T-cell (primary cell): ENCODE measurements at regions not wholly inside any gene's neighbourhood (a gene's known extent, or its start where the extent isn't known, plus 50 kb on each side); places are given as distances from the start of the nearest gene placed in this dataset.
"Not testable (repeated sequence)": the region's sequence is repeated elsewhere in the genome, so short reads cannot be mapped to it uniquely, and the experiment has no call there.

ENCODE experiments used
- ATAC-seq, 4 experiments: fragments of 200-7000 bp in 3 of 4; fragments of 150-1000 bp in 1 of 4; cut with Tn5 transposase; replicated peaks in 1 of 4; 1 replicate in 3 of 4; 2 replicates in 1 of 4; pipeline ENCODE4 v1.10.0; 2021; ENCODE audit warnings: moderate library complexity in 3 of 4, mild to moderate bottlenecking in 2 of 4, moderate number of reproducible peaks in 1 of 4
- CTCF ChIA-PET, 2 donors: fragments of 300-600 bp; sonication (Branson Sonifier 250); formaldehyde crosslinking; loops; one replicate each; lab custom pipeline; 2022; ENCODE audit warnings: antibody characterized with exemption in 2 of 2; lab: Charles Lee
- POLR2A ChIA-PET, 2 donors: fragments of 300-600 bp; sonication (Branson Sonifier 250); formaldehyde crosslinking; loops; one replicate each; lab custom pipeline; 2022; ENCODE audit warnings: antibody characterized with exemption in 2 of 2; lab: Charles Lee
- DNase-seq, 35 experiments: peaks; one replicate each; pipeline versions ENCODE4 v3.0.0 to v3.0.0-alpha.2; 2013 to 2023
- H3K27ac ChIP-seq: one replicate; pipeline ENCODE4 v1.5.1; 2013; ENCODE audit warnings: low read length
- H3K27me3 ChIP-seq, 2 experiments: replicated peaks in 1 of 2; 1 replicate in 1 of 2; 2 replicates in 1 of 2; pipeline versions ENCODE4 v1.6.1 to v1.7.0; 2013; ENCODE audit warnings: low read length in 1 of 2, mixed read lengths in 1 of 2; ENCODE audit not compliant: control insufficient read depth in 2 of 2, insufficient read depth in 2 of 2; ENCODE audit errors: extremely low read depth in 1 of 2
- H3K36me3 ChIP-seq, 2 donors: 1 replicate in 1 of 2; 2 replicates in 1 of 2; pipeline versions ENCODE4 v1.6.1 to v1.7.0; 2013; ENCODE audit warnings: low read length in 1 of 2; ENCODE audit not compliant: control insufficient read depth in 2 of 2, insufficient read depth in 1 of 2; ENCODE audit errors: extremely low read depth in 1 of 2
- H3K4me1 ChIP-seq, 2 experiments: 1 replicate in 1 of 2; 2 replicates in 1 of 2; pipeline versions ENCODE4 v1.6.1 to v1.7.0; 2013; ENCODE audit warnings: low read length in 2 of 2, mixed read lengths in 1 of 2; ENCODE audit not compliant: insufficient read depth in 2 of 2, control insufficient read depth in 1 of 2; ENCODE audit errors: extremely low read depth in 1 of 2
- H3K4me3 ChIP-seq, 2 donors: 1 replicate in 1 of 2; 2 replicates in 1 of 2; pipeline versions ENCODE4 v1.5.1 to v1.7.0; 2013; ENCODE audit warnings: mild to moderate bottlenecking in 2 of 2, low read length in 1 of 2, moderate library complexity in 1 of 2; ENCODE audit not compliant: control insufficient read depth in 1 of 2; ENCODE audit errors: extremely low read depth in 1 of 2
- H3K9me3 ChIP-seq: 2 replicates; pipeline ENCODE4 v1.7.0; 2013
- H3K27ac Mint-ChIP-seq, 2 donors: one replicate each; pipeline ENCODE4 v1.8.0; 2020 to 2021; ENCODE audit warnings: mild to moderate bottlenecking in 2 of 2, mixed read lengths in 2 of 2
- H3K27me3 Mint-ChIP-seq, 2 donors: one replicate each; pipeline ENCODE4 v1.8.0; 2021 to 2022; ENCODE audit warnings: mixed read lengths in 2 of 2
- H3K36me3 Mint-ChIP-seq: one replicate; pipeline ENCODE4 v1.8.0; 2021; ENCODE audit warnings: mixed read lengths
- H3K4me1 Mint-ChIP-seq, 3 donors: one replicate each; pipeline ENCODE4 v1.8.0; 2020 to 2022; ENCODE audit warnings: mixed read lengths in 3 of 3, mild to moderate bottlenecking in 1 of 3
- H3K4me3 Mint-ChIP-seq, 3 donors: one replicate each; pipeline ENCODE4 v1.8.0; 2020 to 2022; ENCODE audit warnings: mild to moderate bottlenecking in 3 of 3, mixed read lengths in 3 of 3, moderate library complexity in 3 of 3
- H3K9me3 Mint-ChIP-seq, 3 donors: one replicate each; pipeline ENCODE4 v1.8.0; 2020 to 2022; ENCODE audit warnings: mixed read lengths in 3 of 3
- WGBS: methylation state at CpG from one replicate; pipeline ENCODE4 v1.1.5; 2013; ENCODE audit warnings: missing lambda C conversion rate; ENCODE audit not compliant: insufficient coverage; 5-methylcytosine and 5-hydroxymethylcytosine counted together

GRCh38 chr6:115456848-115457247, 603.8 kb downstream of the FRK start:
- Mint-ChIP-seq H3K36me3 (no peaks in the 10 kb centered on the region), H3K4me1 (no peaks in the 10 kb centered on the region), H3K27me3 (no peaks in the 10 kb centered on the region), H3K9me3 (no peaks in the 10 kb centered on the region), H3K27ac (no peak overlapping the region), H3K4me3 (no peak overlapping the region)
- Histone ChIP-seq H3K27me3 (no peaks in the 10 kb centered on the region), H3K36me3 (no peaks in the 10 kb centered on the region), H3K9me3 (no peaks in the 10 kb centered on the region), H3K4me3 (no peak overlapping the region), H3K4me1 (no peaks in the 10 kb centered on the region), H3K27ac (no peak overlapping the region)
- ChIA-PET POLR2A (no interaction called here), CTCF (no interaction called here)
- DNase-seq (no peak), ATAC-seq (no peak)

- ChIA-PET CTCF (no interaction called here), POLR2A (no interaction called here)
- no peak for DNase-seq
- H3K4me1 ChIP-seq = no peaks in the 10 kb centered on the region
- 58% methylated on average over 2 of the region's 4 CpGs for WGBS
- H3K27ac ChIP-seq = no peak overlapping the region
- no peak overlapping the region for H3K4me3 ChIP-seq
- Mint-ChIP-seq H3K4me3 (no peak overlapping the region), H3K27ac (no peak overlapping the region), H3K9me3 (peaks cover 0 to 11% (median 8%) of the 10 kb centered on the region in 3 donors), H3K4me1 (no peaks in the 10 kb centered on the region), H3K27me3 (no peaks in the 10 kb centered on the region), H3K36me3 (no peaks in the 10 kb centered on the region)
- no peak for ATAC-seq
- H3K36me3 ChIP-seq = no peaks in the 10 kb centered on the region
- no peaks in the 10 kb centered on the region for H3K9me3 ChIP-seq
- H3K27me3 ChIP-seq = no peaks in the 10 kb centered on the region
Observed at GRCh38 chr6:115443825-115444478, 616.7 kb downstream of the FRK start.

- Mint-ChIP-seq H3K4me1 (no peaks in the 10 kb centered on the region), H3K9me3 (peaks cover 5 to 15% (median 14%) of the 10 kb centered on the region in 3 donors), H3K4me3 (no peak overlapping the region), H3K36me3 (no peaks in the 10 kb centered on the region), H3K27me3 (no peaks in the 10 kb centered on the region), H3K27ac (no peak overlapping the region)
- H3K36me3 ChIP-seq = no peaks in the 10 kb centered on the region
- DNase-seq (no peak), ATAC-seq (no peak)
- ChIA-PET POLR2A (interaction anchor here (0.6 to 0.7 kb wide), 2 partner anchors 15 to 36 kb away, joined by 4 read pairs; no protein-coding TSS in a partner anchor), CTCF (no interaction called here)
- H3K4me3 ChIP-seq = no peak overlapping the region
- no peaks in the 10 kb centered on the region for H3K9me3 ChIP-seq
- no peak overlapping the region for H3K27ac ChIP-seq
- no peaks in the 10 kb centered on the region for H3K4me1 ChIP-seq
- WGBS = 36% methylated on average over 2 of the region's 2 CpGs
- no peaks in the 10 kb centered on the region for H3K27me3 ChIP-seq
Observed at GRCh38 chr6:115442323-115442722, 618.4 kb downstream of the FRK start.

GRCh38 chr6:115441651-115442050, 619.0 kb downstream of the FRK start:
- CTCF ChIA-PET = no interaction called here
- no peak overlapping the region for H3K27ac Mint-ChIP-seq

GRCh38 chr6:115415378-115415777, 645.3 kb downstream of the FRK start:
- no peaks in the 10 kb centered on the region for H3K27me3 ChIP-seq
- H3K4me3 ChIP-seq = no peak overlapping the region
- ATAC-seq (no peak), DNase-seq (no peak)
- H3K36me3 ChIP-seq = no peaks in the 10 kb centered on the region
- 50% methylated on average over 1 of the region's 3 CpGs for WGBS
- H3K4me1 ChIP-seq = no peaks in the 10 kb centered on the region
- Mint-ChIP-seq H3K27me3 (no peaks in the 10 kb centered on the region), H3K9me3 (peaks cover 4 to 11% (median 8%) of the 10 kb centered on the region in 3 donors), H3K36me3 (no peaks in the 10 kb centered on the region), H3K4me3 (no peak overlapping the region), H3K4me1 (no peaks in the 10 kb centered on the region), H3K27ac (no peak overlapping the region)
- H3K9me3 ChIP-seq = no peaks in the 10 kb centered on the region
- no peak overlapping the region for H3K27ac ChIP-seq
- CTCF ChIA-PET = no interaction called here
- POLR2A ChIA-PET = no interaction called here

More at GRCh38 chr6:115441651-115442050, 619.0 kb downstream of the FRK start:
- Mint-ChIP-seq H3K36me3 (no peaks in the 10 kb centered on the region), H3K9me3 (peaks cover 5 to 15% (median 15%) of the 10 kb centered on the region in 3 donors), H3K4me1 (no peaks in the 10 kb centered on the region), H3K4me3 (no peak overlapping the region), H3K27me3 (no peaks in the 10 kb centered on the region)
- no peaks in the 10 kb centered on the region for H3K4me1 ChIP-seq
- WGBS = no CpG with 5 or more reads among the region's 1 CpG
- H3K4me3 ChIP-seq = no peak overlapping the region
- H3K27me3 ChIP-seq = no peaks in the 10 kb centered on the region
- no peak for DNase-seq
- no peaks in the 10 kb centered on the region for H3K36me3 ChIP-seq
- POLR2A ChIA-PET = no interaction called here
- H3K9me3 ChIP-seq = no peaks in the 10 kb centered on the region
- no peak for ATAC-seq
- H3K27ac ChIP-seq = no peak overlapping the region

GRCh38 chr6:115414916-115415315, 645.8 kb downstream of the FRK start:
- H3K4me1 Mint-ChIP-seq, H3K4me1 ChIP-seq, ATAC-seq, H3K27me3 ChIP-seq, H3K27ac Mint-ChIP-seq, CTCF ChIA-PET, H3K36me3 Mint-ChIP-seq, H3K27me3 Mint-ChIP-seq, H3K9me3 ChIP-seq, DNase-seq, POLR2A ChIA-PET, H3K4me3 Mint-ChIP-seq, H3K27ac ChIP-seq, H3K36me3 ChIP-seq, H3K4me3 ChIP-seq: not testable (repeated sequence)
- H3K9me3 Mint-ChIP-seq = peaks cover 4 to 11% (median 8%) of the 10 kb centered on the region in 3 donors
- 80% methylated on average over 1 of the region's 6 CpGs for WGBS

- H3K36me3 Mint-ChIP-seq = no peaks in the 10 kb centered on the region
- H3K27ac Mint-ChIP-seq = no peak overlapping the region
- POLR2A ChIA-PET = no interaction called here
- Histone ChIP-seq H3K27me3 (no peaks in the 10 kb centered on the region), H3K4me3 (no peak overlapping the region), H3K4me1 (no peaks in the 10 kb centered on the region), H3K9me3 (no peaks in the 10 kb centered on the region), H3K27ac (no peak overlapping the region), H3K36me3 (no peaks in the 10 kb centered on the region)
- H3K4me1 Mint-ChIP-seq = no peaks in the 10 kb centered on the region
- DNase-seq (no peak), ATAC-seq (no peak)
- CTCF ChIA-PET = no interaction called here
- H3K27me3 Mint-ChIP-seq = no peaks in the 10 kb centered on the region
- no CpG with 5 or more reads among the region's 2 CpGs for WGBS
- no peak overlapping the region for H3K4me3 Mint-ChIP-seq
- peaks cover 0 to 11% (median 6%) of the 10 kb centered on the region in 3 donors for H3K9me3 Mint-ChIP-seq
Observed at GRCh38 chr6:115411756-115412155, 648.9 kb downstream of the FRK start.
